ENCODE measurements at regions not wholly inside any gene's neighbourhood (a gene's known extent, or its start where the extent isn't known, plus 50 kb on each side); places are given as distances from the start of the nearest gene placed in this dataset.

DNA sequence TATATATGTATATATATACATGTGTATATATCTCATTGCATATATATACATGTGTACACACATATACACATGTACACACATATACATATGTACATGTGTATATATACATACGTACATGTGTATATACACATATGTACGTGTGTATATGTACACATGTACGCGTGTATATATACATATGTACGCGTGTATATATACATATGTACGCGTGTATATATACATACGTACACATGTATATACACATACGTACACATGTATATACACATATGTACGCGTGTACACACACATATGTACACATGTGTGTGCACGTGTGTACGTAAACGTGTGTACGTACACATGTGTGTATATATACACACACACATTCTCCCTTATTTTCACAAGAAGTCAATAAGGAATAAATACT, 141.6 kb upstream of the TMCC3 start:
- no peak for DNase-seq (ENCODE audit: low read depth, low spot score)
- 0 out of 2 replicates have a peak, but pooled peaks cover 2% of the 10 kb centered on the region for H3K27me3 ChIP-seq (ENCODE audit: control insufficient read depth, insufficient read depth, low read length)
- no peak overlapping the region for H3K27ac ChIP-seq (ENCODE audit: low read length)
- CTCF ChIA-PET, result no interaction called here
- H3K4me3 ChIP-seq (ENCODE audit: low read depth in 2 of 2, low read length in 2 of 2), result no peak overlapping the region
- POLR2A ChIA-PET, result no interaction called here
- no peak for ATAC-seq
- H3K9me3 ChIP-seq (ENCODE audit: control insufficient read depth, insufficient read depth, low read depth, low read length), result no peaks in the 10 kb centered on the region
- no peaks in the 10 kb centered on the region for H3K4me1 ChIP-seq (ENCODE audit: control insufficient read depth, insufficient read depth, low read length)
- intact Hi-C loops (cut with micrococcal nuclease; ENCODE audit: unreplicated experiment), result no loop called here
- H3K36me3 ChIP-seq (ENCODE audit: control insufficient read depth, insufficient read depth, low read length), result no peaks in the 10 kb centered on the region
- BruUV-seq (replicated peaks), result no TSS peak
- in situ Hi-C loops (cut with HindIII; ENCODE audit: low pct_unique_long_range_greater_than_20kb, low sequenced_read_pairs), result no loop called here
- TF ChIP-seq SIN3A (IDR thresholded peaks at IDR 0.05; ENCODE audit: borderline replicate concordance, insufficient read depth, low read depth, low read length) (no peak), CTCF (IDR thresholded peaks at IDR 0.05) (no peak), TCF7L2 (IDR thresholded peaks at IDR 0.05; ENCODE audit: low read depth, low read length) (no peak), POLR2AphosphoS5 (IDR thresholded peaks at IDR 0.05; ENCODE audit: low read depth, low read length) (no peak)
- TF ChIP-seq, protein P1, sequence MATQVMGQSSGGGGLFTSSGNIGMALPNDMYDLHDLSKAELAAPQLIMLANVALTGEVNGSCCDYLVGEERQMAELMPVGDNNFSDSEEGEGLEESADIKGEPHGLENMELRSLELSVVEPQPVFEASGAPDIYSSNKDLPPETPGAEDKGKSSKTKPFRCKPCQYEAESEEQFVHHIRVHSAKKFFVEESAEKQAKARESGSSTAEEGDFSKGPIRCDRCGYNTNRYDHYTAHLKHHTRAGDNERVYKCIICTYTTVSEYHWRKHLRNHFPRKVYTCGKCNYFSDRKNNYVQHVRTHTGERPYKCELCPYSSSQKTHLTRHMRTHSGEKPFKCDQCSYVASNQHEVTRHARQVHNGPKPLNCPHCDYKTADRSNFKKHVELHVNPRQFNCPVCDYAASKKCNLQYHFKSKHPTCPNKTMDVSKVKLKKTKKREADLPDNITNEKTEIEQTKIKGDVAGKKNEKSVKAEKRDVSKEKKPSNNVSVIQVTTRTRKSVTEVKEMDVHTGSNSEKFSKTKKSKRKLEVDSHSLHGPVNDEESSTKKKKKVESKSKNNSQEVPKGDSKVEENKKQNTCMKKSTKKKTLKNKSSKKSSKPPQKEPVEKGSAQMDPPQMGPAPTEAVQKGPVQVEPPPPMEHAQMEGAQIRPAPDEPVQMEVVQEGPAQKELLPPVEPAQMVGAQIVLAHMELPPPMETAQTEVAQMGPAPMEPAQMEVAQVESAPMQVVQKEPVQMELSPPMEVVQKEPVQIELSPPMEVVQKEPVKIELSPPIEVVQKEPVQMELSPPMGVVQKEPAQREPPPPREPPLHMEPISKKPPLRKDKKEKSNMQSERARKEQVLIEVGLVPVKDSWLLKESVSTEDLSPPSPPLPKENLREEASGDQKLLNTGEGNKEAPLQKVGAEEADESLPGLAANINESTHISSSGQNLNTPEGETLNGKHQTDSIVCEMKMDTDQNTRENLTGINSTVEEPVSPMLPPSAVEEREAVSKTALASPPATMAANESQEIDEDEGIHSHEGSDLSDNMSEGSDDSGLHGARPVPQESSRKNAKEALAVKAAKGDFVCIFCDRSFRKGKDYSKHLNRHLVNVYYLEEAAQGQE (IDR thresholded peaks at IDR 0.05; ENCODE audit: insufficient read depth in 1 of 2, low read depth in 2 of 2, low read length in 1 of 2), result no peak

DNA sequence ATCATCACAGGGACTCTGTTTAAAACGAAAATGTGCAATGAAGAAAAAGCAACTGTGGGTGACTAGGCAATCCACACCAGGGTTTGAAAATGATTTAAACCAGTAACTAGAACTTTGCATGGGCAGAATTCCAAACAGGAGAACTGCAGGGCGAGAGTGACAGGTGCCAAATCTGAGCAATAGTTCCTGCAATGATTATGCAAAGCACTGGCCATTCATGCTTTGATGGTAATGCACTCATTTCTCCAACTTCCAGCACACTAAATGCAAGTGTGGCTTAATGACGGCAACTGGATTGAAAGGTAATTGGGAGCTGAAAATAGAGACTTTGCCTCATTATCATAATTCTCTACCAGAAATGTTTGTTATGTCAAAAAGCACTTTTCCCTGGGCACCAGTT, 140.5 kb upstream of the TMCC3 start:
- no peak for ATAC-seq
- CTCF ChIA-PET, result no interaction called here
- intact Hi-C loops (cut with micrococcal nuclease; ENCODE audit: unreplicated experiment), result no loop called here

More for the DNA sequence above, 140.5 kb upstream of the TMCC3 start:
- Histone ChIP-seq H3K4me3 (ENCODE audit: low read depth in 2 of 2, low read length in 2 of 2) (no peak overlapping the region), H3K36me3 (ENCODE audit: control insufficient read depth, insufficient read depth, low read length) (no peaks in the 10 kb centered on the region), H3K27me3 (ENCODE audit: control insufficient read depth, insufficient read depth, low read length) (0 out of 2 replicates have a peak, but pooled peaks cover 2% of the 10 kb centered on the region), H3K9me3 (ENCODE audit: control insufficient read depth, insufficient read depth, low read depth, low read length) (no peaks in the 10 kb centered on the region), H3K4me1 (ENCODE audit: control insufficient read depth, insufficient read depth, low read length) (no peaks in the 10 kb centered on the region), H3K27ac (ENCODE audit: low read length) (no peak overlapping the region)
- no peak for DNase-seq (ENCODE audit: low read depth, low spot score)
- no peak for TF ChIP-seq SIN3A (IDR thresholded peaks at IDR 0.05; ENCODE audit: borderline replicate concordance, insufficient read depth, low read depth, low read length)
- TF ChIP-seq, protein P1 (IDR thresholded peaks at IDR 0.05; ENCODE audit: insufficient read depth in 1 of 2, low read depth in 2 of 2, low read length in 1 of 2), result no peak
- TF ChIP-seq TCF7L2 (IDR thresholded peaks at IDR 0.05; ENCODE audit: low read depth, low read length), result no peak
- no peak for TF ChIP-seq POLR2AphosphoS5 (IDR thresholded peaks at IDR 0.05; ENCODE audit: low read depth, low read length)
- TF ChIP-seq CTCF (IDR thresholded peaks at IDR 0.05), result no peak
- in situ Hi-C loops (cut with HindIII; ENCODE audit: low pct_unique_long_range_greater_than_20kb, low sequenced_read_pairs), result no loop called here
- POLR2A ChIA-PET, result no interaction called here
- no TSS peak for BruUV-seq (replicated peaks)

Data from Panc1 (cell line).